A673 (cell line): ENCODE measurements at regions not wholly inside any gene's neighbourhood (a gene's known extent, or its start where the extent isn't known, plus 50 kb on each side); places are given as distances from the start of the nearest gene placed in this dataset.
A peak's percentile ranks its signal among the peaks of the same experiment; 100 is the strongest.

Experiments used
- BruUV-seq: library from RNA; stranded (reverse); fragments of 400-500 nt; replicated peaks from 2 replicates; lab custom pipeline; 2021; lab: Mats Ljungman, UMichigan
- CTCF ChIA-PET: fragments of 300-600 bp; sonication (Branson Sonifier 250); formaldehyde crosslinking; loops from one replicate; lab custom pipeline; 2022; ENCODE audit warnings: antibody characterized with exemption; lab: Charles Lee
- POLR2A ChIA-PET: fragments of 300-600 bp; sonication (Branson Sonifier 250); formaldehyde crosslinking; loops from one replicate; lab custom pipeline; 2022; ENCODE audit warnings: antibody characterized with exemption; ENCODE audit not compliant: low non-redundant PET; lab: Charles Lee
- DNase-seq: peaks from one replicate; pipeline ENCODE4 v3.0.0-alpha.2; 2015; ENCODE audit warnings: low spot score
- H3K27ac ChIP-seq: fragments of 200-600 bp; sonication (generic); 2 replicates; pipeline ENCODE4 v1.5.1; 2016; ENCODE audit warnings: mixed run types, low read depth, mild to moderate bottlenecking, mixed read lengths, antibody characterized with exemption, low read length; ENCODE audit not compliant: poor library complexity, severe bottlenecking
- H3K27me3 ChIP-seq: fragments of 200-600 bp; sonication (generic); replicated peaks from 2 replicates; pipeline ENCODE4 v1.6.1; 2017; ENCODE audit warnings: mixed run types, low read depth, mild to moderate bottlenecking, mixed read lengths, antibody characterized with exemption, low read length; ENCODE audit not compliant: insufficient read depth, poor library complexity
- H3K36me3 ChIP-seq: fragments of 200-600 bp; sonication (generic); 2 replicates; pipeline ENCODE4 v1.6.1; 2016; ENCODE audit warnings: mixed run types, mild to moderate bottlenecking, mixed read lengths, antibody characterized with exemption, low read length; ENCODE audit not compliant: insufficient read depth, poor library complexity, severe bottlenecking
- H3K4me1 ChIP-seq: fragments of 200-600 bp; sonication (generic); 2 replicates; pipeline ENCODE4 v1.6.1; 2017; ENCODE audit warnings: mixed run types, mild to moderate bottlenecking, mixed read lengths, antibody characterized with exemption, low read length; ENCODE audit not compliant: insufficient read depth, poor library complexity, severe bottlenecking
- H3K4me3 ChIP-seq: fragments of 200-600 bp; sonication (generic); 2 replicates; pipeline ENCODE4 v1.5.1; 2016; ENCODE audit warnings: low read depth, mixed run types, mild to moderate bottlenecking, mixed read lengths, low read length; ENCODE audit not compliant: poor library complexity, severe bottlenecking
- H3K9me3 ChIP-seq: fragments of 200-600 bp; sonication (generic); 2 replicates; pipeline ENCODE4 v1.6.1; 2016; ENCODE audit warnings: mixed run types, low read depth, mild to moderate bottlenecking, mixed read lengths, antibody characterized with exemption, low read length; ENCODE audit not compliant: poor library complexity, severe bottlenecking
- CTCF ChIP-seq: fragments of 300-800, 200-600 bp; sonication (generic); conservative IDR thresholded peaks from 2 replicates; pipeline ENCODE4 v1.5.1; 2017; ENCODE audit warnings: low read depth, mild to moderate bottlenecking, antibody characterized with exemption, low read length, moderate library complexity, mixed read lengths
- EZH2 ChIP-seq: fragments of 200-600 bp; sonication (generic); IDR thresholded peaks from 2 replicates; pipeline ENCODE4 v1.6.1; 2017; ENCODE audit warnings: borderline replicate concordance, low read depth, mild to moderate bottlenecking, mixed read lengths, antibody characterized with exemption, low read length; ENCODE audit not compliant: poor library complexity, severe bottlenecking
- intact Hi-C: fragments of 100-400 bp; cut with micrococcal nuclease; formaldehyde crosslinking; loops from one replicate; pipeline ENCODE4 v1.10.0; 2022; ENCODE audit not compliant: unreplicated experiment

- no peak for DNase-seq
- ChIA-PET CTCF (no interaction called here), POLR2A (no interaction called here)
- Histone ChIP-seq H3K9me3 (no peaks in the 10 kb centered on the region), H3K27me3 (peaks cover 13% of the 10 kb centered on the region), H3K27ac (no peak overlapping the region), H3K4me3 (no peak overlapping the region), H3K4me1 (no peaks in the 10 kb centered on the region), H3K36me3 (no peaks in the 10 kb centered on the region)
- BruUV-seq: no TSS peak
- intact Hi-C loops: no loop called here
- TF ChIP-seq EZH2: no peak
- TF ChIP-seq CTCF: no peak
Observed at GRCh38 chr2:31469648-31470047, 55.1 kb upstream of the XDH start.

- CTCF ChIA-PET: no interaction called here
- Histone ChIP-seq H3K36me3 (no peaks in the 10 kb centered on the region), H3K4me3 (no peak overlapping the region), H3K9me3 (no peaks in the 10 kb centered on the region), H3K27me3 (no peaks in the 10 kb centered on the region), H3K27ac (no peak overlapping the region), H3K4me1 (no peaks in the 10 kb centered on the region)
- TF ChIP-seq EZH2 (no peak), CTCF (no peak)
- peak; percentile 6 for DNase-seq
- intact Hi-C loops: no loop called here
- BruUV-seq: no TSS peak
- POLR2A ChIA-PET: no interaction called here
Observed at GRCh38 chr2:31467426-31467825, 52.9 kb upstream of the XDH start.
